ENCODE measurements at regions not wholly inside any gene's neighbourhood (a gene's known extent, or its start where the extent isn't known, plus 50 kb on each side); places are given as distances from the start of the nearest gene placed in this dataset.

- no peaks in the 10 kb centered on the region; the same call in 1 of the 2 replicates for H3K9me3 ChIP-seq (ENCODE audit: control insufficient read depth, insufficient read depth, low read length)
- no peak overlapping the region for H3K27ac ChIP-seq (ENCODE audit: low read depth, low read length)
- peaks cover 9% of the 10 kb centered on the region for H3K27me3 ChIP-seq (ENCODE audit: control insufficient read depth, insufficient read depth, low read length)
- no peak for DNase-seq (ENCODE audit: low read depth, low spot score)
- ChIA-PET CTCF (no interaction called here), POLR2A (no interaction called here)
- no peak overlapping the region for H3K4me3 ChIP-seq (ENCODE audit: low read depth, low read length)
- TF ChIP-seq CTCF (IDR thresholded peaks at IDR 0.05; ENCODE audit: low read depth, low read length): no peak
Observed at GRCh38 chr16:47991491-47991890, 164.3 kb downstream of the ABCC12 start.

GRCh38 chr16:47990676-47991075 is 165.1 kb downstream of the ABCC12 start:
- TF ChIP-seq CTCF (IDR thresholded peaks at IDR 0.05; ENCODE audit: low read depth, low read length): no peak
- CTCF ChIA-PET: interaction anchor here (1.4 kb wide), 1 partner anchor 174 kb away, joined by 4 read pairs; no protein-coding TSS in a partner anchor
- POLR2A ChIA-PET: no interaction called here

GRCh38 chr16:47987136-47987535 is 168.7 kb downstream of the ABCC12 start:
- no peaks in the 10 kb centered on the region; the same call in 1 of the 2 replicates for H3K9me3 ChIP-seq (ENCODE audit: control insufficient read depth, insufficient read depth, low read length)
- H3K27me3 ChIP-seq (ENCODE audit: control insufficient read depth, insufficient read depth, low read length): peaks cover 6% of the 10 kb centered on the region
- no peak overlapping the region for H3K4me3 ChIP-seq (ENCODE audit: low read depth, low read length)
- no peak for DNase-seq (ENCODE audit: low read depth, low spot score)
- no peak for TF ChIP-seq CTCF (IDR thresholded peaks at IDR 0.05; ENCODE audit: low read depth, low read length)
- CTCF ChIA-PET: no interaction called here
- no peak overlapping the region for H3K27ac ChIP-seq (ENCODE audit: low read depth, low read length)
- POLR2A ChIA-PET: no interaction called here

More at GRCh38 chr16:47990676-47991075, 165.1 kb downstream of the ABCC12 start:
- H3K27me3 ChIP-seq (ENCODE audit: control insufficient read depth, insufficient read depth, low read length): peaks cover 9% of the 10 kb centered on the region
- H3K9me3 ChIP-seq (ENCODE audit: control insufficient read depth, insufficient read depth, low read length): no peaks in the 10 kb centered on the region; the same call in 1 of the 2 replicates
- DNase-seq (ENCODE audit: low read depth, low spot score): no peak
- H3K27ac ChIP-seq (ENCODE audit: low read depth, low read length): no peak overlapping the region
- H3K4me3 ChIP-seq (ENCODE audit: low read depth, low read length): no peak overlapping the region

GRCh38 chr16:47986031-47986430 is 169.8 kb downstream of the ABCC12 start:
- TF ChIP-seq CTCF (IDR thresholded peaks at IDR 0.05; ENCODE audit: low read depth, low read length): no peak
- Histone ChIP-seq H3K9me3 (ENCODE audit: control insufficient read depth, insufficient read depth, low read length) (no peaks in the 10 kb centered on the region; the same call in 1 of the 2 replicates), H3K4me3 (ENCODE audit: low read depth, low read length) (no peak overlapping the region), H3K27me3 (ENCODE audit: control insufficient read depth, insufficient read depth, low read length) (peaks cover 4% of the 10 kb centered on the region), H3K27ac (ENCODE audit: low read depth, low read length) (no peak overlapping the region)
- ChIA-PET POLR2A (no interaction called here), CTCF (no interaction called here)
- DNase-seq (ENCODE audit: low read depth, low spot score): no peak

- CTCF ChIA-PET: no interaction called here
- Histone ChIP-seq H3K4me3 (ENCODE audit: low read depth, low read length) (no peak overlapping the region), H3K9me3 (ENCODE audit: control insufficient read depth, insufficient read depth, low read length) (no peaks in the 10 kb centered on the region), H3K27ac (ENCODE audit: low read depth, low read length) (no peak overlapping the region), H3K27me3 (ENCODE audit: control insufficient read depth, insufficient read depth, low read length) (peaks cover 4% of the 10 kb centered on the region)
- POLR2A ChIA-PET: no interaction called here
- no peak for DNase-seq (ENCODE audit: low read depth, low spot score)
- TF ChIP-seq CTCF (IDR thresholded peaks at IDR 0.05; ENCODE audit: low read depth, low read length): no peak
Observed at GRCh38 chr16:47984669-47985068, 171.1 kb downstream of the ABCC12 start.
